GM21723 (cell line): ENCODE measurements at regions not wholly inside any gene's neighbourhood (a gene's known extent, or its start where the extent isn't known, plus 50 kb on each side); places are given as distances from the start of the nearest gene placed in this dataset.
A peak's percentile ranks its signal among the peaks of the same experiment; 100 is the strongest.

Experiments
- ATAC-seq: cut with Tn5 transposase; IDR thresholded peaks from one replicate; pipeline ENCODE4 v1.9.1; 2021; ENCODE audit warnings: mild to moderate bottlenecking, moderate library complexity; ENCODE audit not compliant: unreplicated experiment

DNA sequence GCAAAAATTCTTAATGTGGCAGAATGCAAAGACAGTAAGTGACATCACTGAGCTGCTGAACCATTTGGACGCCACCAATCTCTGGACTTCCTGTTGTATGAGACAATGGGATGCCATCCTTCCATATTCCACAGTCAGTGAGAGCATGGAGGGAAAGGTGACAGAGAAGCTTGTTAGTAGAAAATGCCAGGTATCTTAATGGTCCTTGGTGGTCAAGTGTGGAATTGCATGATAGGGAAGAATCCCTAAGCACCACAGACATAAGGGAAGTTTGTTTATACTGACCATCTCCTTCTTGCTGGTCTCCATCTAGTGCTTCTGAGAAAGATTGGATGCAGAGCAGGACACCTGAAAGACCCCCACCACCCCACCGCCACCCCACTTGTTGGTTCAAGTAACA is 1410.0 kb upstream of the TMEM132C start:
- no peak for ATAC-seq

DNA sequence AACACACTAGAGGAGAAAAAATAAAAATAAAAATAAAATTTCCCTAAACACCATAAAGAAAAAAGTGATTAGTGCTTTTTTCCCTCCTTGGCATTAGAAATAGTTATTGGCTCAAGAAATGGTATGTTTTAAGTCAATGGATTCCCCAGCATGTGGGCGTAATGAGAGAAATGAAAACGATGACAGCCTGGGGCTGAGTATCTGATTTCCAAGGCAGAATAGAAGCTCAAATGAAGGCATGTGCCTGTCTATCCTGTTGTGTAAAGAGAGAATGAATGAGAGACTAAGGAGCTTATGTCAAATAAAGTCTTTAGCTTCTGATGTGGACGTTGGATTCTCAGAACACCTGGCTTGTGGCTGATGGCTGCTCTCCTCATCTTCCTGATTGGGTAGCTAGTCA is 1408.4 kb upstream of the TMEM132C start:
- ATAC-seq, result no peak

GRCh38 chr12:126860210-126860609 is 1406.8 kb upstream of the TMEM132C start:
- ATAC-seq, result no peak

DNA sequence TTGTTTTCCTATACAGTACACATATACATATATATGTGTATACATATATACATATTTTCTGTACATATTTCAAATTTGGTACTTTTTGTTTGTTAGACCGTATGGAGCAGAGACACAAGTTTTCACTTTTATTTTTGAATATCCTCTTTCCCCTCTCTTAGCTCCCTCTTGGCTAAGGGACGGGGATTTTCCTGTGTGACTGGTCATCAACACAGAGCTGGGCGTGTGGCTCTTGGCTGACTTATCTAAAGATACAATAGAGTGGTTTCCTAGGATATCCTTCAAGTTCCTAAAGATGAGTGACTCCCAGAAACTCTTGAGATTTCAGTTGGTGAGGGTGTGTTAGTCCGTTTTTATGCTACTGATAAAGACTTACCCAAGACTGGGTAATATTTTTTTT is 1404.5 kb upstream of the TMEM132C start:
- ATAC-seq, result no peak

DNA sequence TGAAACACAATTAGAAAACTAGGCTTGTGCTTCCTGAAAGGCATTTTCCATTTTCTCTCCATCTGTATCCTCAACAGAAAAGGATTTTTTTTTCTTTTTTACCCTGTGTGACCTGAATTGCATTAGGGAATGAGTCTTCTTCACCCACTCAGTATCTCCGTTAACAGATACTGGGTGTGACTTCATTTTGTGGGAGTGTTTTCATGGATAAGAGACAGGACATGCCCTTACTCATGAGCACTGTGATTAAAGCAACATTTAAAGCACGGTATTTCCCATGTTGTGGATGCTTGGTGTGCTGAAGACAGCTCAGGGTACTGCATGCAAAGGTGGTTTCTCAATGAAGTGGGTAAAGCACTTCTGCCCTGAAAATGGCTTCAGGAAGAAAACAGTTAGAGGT is 1397.3 kb upstream of the TMEM132C start:
- no peak for ATAC-seq

- no peak for ATAC-seq
Measured at GRCh38 chr12:126873701-126874100, 1393.3 kb upstream of the TMEM132C start.

- ATAC-seq, result peak; percentile 84
Measured at GRCh38 chr12:126874427-126875026, 1392.4 kb upstream of the TMEM132C start.

- no peak for ATAC-seq
Measured at GRCh38 chr12:126879842-126880241, 1387.1 kb upstream of the TMEM132C start.

- no peak for ATAC-seq
Measured at GRCh38 chr12:126883697-126884096, 1383.3 kb upstream of the TMEM132C start.

DNA sequence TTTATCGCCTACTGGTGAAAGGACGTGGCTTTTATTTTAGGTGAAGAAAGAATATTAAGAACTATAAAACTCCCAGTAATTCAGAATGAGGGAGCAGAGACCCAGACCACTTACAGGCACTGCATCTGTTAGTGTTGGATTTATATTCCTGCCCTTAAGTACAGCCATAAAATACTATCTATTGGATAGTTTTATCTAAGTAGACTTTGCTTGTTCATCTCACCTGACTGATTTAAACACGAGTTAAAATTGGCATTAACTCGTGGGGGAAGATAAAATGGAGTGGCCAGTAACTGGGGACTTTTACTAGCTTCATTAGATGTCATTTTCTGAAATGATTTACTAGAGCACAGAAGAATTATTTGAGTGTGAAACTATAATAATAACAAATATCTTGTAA is 1377.5 kb upstream of the TMEM132C start:
- no peak for ATAC-seq

DNA sequence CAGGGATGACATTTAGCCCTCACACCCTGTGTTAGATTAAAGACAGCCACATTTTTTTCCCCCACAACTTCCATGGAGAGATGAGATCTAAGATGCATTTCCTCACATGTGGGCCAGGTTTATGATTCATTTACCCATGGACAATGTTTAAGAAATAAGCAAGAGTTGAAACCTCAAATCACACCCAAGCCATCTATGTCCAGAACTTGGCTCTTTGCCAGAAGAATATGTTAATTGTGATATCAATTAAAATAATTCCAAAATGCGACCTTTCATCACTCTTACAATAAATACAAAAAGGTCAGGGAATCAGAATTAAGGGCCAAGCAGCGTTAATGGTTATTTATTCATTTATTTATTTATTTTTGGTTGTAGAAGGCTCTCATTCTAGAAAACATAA is 1376.9 kb upstream of the TMEM132C start:
- no peak for ATAC-seq

- no peak for ATAC-seq
Measured at GRCh38 chr12:126891789-126892188, 1375.2 kb upstream of the TMEM132C start.

DNA sequence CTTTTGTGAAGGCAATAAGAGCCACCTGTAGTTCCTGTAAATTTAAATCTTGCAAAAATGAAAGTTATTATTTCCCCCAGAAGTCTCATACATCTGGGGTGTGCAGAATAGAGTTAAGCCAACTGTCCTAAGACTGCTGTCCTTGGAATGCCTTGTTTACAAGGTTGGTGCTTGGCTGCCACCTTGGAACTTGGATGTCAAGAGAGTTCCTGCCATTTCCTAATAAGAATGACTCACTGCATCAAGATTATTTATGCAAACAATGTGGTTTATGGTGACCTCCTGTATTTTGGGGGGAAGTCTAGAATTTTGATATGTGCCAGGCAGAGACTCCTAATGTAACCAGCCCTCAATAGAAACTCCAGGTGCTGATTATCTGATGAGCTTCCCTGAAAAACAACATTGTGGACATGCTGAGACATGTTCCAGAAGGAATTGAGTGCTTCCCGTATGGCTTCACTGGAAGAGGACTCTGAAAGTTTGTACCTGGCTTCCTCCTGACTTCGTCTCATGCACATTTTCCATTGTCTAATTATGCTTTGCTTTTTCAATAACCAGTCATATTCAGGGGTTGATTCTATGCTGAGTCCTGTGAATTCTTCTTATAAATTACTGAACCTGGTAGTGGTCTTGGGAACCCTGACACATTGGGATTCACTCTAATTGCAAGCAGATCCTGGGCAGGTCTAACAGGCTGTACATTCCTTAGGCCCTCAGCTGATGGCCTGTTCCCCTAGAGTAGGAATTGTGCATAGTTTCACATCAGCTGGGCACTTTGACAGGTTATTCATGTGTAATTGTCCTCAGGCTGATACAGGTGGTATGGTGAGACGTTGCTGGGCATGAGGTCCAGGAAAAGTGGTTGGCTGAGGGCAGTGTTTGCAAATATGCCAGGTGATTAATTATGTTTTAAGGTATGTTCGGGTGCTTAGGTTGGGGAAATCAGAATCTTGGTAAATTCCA is 1370.7 kb upstream of the TMEM132C start:
- no peak for ATAC-seq

GRCh38 chr12:126897102-126897501 is 1369.9 kb upstream of the TMEM132C start:
- no peak for ATAC-seq

DNA sequence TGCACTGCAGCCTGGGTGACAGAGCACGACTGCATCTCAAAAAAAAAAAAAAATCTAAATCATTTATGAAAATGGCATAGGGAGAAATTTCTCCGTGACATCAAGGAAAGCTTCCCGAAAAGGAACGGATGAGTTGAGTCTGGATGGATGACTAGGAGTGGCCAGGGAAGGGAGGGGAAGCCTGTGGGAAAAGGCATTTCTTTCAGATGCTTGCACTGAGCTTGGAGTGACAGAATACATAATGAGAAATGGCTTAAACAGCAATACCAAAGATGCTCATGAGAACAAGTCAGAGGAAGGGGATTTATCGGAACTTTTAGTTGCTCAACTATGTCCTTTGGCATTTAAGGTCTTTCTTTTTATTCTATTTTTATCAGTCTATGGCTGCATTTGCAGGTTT is 1369.2 kb upstream of the TMEM132C start:
- no peak for ATAC-seq

- ATAC-seq, result no peak
Measured at GRCh38 chr12:126898562-126898961, 1368.4 kb upstream of the TMEM132C start.

DNA sequence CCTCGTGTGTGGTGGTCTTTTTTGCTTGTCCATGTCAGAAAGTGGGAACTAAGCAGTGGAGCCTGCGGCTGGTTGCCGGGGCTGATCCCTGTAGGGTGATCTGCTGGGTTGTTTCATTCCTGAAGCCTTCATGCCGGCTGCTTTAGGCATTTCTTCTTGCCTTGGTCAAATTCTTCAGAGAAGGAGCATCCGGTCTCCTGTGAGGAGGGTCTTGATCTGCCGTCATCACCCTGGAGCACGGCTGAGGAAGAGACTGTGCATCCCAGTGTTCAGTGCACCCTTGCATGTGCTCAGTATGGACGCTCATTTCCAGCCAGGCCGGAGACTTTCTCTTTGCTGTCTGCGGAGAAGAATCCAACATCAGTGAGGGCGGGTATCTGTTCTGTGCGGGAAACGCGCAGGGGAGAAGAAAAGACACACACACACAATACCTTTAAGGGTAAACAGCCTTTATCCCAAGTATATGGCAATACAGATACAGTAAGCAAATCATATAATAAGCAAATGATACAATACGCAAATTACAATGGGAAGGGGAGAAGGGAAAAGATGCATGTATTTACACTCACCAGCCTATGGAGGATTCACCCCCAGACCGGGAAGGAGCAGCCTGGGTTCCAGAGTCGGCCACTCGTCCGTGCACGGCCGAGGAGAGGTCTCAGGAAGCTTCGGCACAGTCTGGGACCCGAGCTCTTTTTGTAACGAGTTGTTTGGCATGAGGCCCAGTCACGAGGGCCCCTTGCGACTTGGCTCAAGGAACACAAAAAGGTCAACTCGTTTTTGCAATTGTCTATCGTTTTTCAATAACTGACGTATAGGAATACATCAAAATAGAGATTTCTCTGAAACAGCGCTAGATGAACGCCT is 1366.8 kb upstream of the TMEM132C start:
- no peak for ATAC-seq

- no peak for ATAC-seq
Measured at GRCh38 chr12:126903027-126903876, 1363.7 kb upstream of the TMEM132C start.

DNA sequence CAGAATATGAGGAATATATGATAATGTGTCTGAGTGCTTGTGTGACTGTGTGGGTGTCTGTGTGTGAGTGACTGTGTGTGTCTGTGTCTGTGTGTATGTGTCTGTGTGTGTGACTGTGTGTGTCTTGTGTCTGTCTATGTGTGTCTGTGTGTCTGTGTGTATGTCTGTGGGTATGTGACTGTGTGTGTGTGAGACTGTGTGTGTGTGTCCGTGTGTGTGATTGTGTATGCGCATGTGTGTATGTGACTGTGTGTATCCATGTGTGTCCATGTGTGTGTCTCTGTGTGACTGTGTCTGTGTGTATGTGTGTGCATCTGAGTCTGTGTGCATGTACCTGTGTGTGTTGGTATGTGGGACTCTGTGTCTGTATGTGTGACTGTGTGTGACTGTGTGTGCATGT is 1361.2 kb upstream of the TMEM132C start:
- no peak for ATAC-seq
